ENCODE measurements at regions not wholly inside any gene's neighbourhood (a gene's known extent, or its start where the extent isn't known, plus 50 kb on each side); places are given as distances from the start of the nearest gene placed in this dataset.
"Not testable (repeated sequence)": the region's sequence is repeated elsewhere in the genome, so short reads cannot be mapped to it uniquely, and the experiment has no call there.

DNA sequence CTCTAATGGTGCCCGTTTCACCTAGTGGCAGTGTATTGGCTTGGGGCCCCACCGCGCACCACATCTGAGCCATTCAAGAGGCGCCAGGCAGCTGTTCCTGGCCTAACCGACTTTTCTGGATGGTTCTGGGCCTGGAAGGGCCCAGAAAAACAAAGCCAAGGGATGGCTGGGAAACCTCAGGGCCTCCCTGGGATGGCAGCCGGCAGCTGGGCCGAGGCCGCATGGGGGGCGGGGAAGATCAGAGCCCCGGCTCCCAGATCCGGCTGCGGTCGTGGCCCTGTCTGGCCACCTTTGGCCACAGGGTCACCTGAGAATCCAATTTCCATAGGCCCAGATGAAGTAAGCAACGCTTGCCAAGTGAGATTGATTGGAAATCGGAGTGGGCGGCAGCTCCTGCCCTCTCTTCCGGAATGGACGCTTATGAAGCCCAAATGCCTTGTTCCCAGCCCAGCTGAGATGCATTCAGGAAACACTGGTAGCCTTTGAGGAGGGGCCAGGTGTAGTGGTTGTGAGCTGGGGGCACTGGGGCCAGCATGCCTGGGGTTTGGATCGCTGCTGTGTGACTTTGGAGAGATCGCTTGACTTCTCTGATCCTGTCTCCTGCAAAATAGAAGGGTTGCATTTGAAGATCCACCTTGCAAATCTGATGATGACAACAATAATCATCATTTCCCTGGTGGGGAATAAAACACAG is 163.8 kb upstream of the GSE1 start:
- Histone ChIP-seq H3K36me3 (ENCODE audit: control insufficient read depth, insufficient read depth, low read length) (no peaks in the 10 kb centered on the region), H3K4me1 (ENCODE audit: control insufficient read depth, insufficient read depth, low read length) (peaks cover 10% of the 10 kb centered on the region), H3K27ac (ENCODE audit: low read depth, low read length) (peak overlapping the region; percentile 80), H3K9me3 (ENCODE audit: control insufficient read depth, low read length) (no peaks in the 10 kb centered on the region), H3K4me3 (ENCODE audit: low read length) (no peak overlapping the region), H3K27me3 (ENCODE audit: control insufficient read depth, insufficient read depth, low read length, poor library complexity, severe bottlenecking) (no peaks in the 10 kb centered on the region), H3K9ac (ENCODE audit: extremely low read depth, low read length, poor library complexity, severe bottlenecking) (no peak overlapping the region)
- H3K27ac Mint-ChIP-seq, result no peak overlapping the region
- H3K4me3 Mint-ChIP-seq, result no peak overlapping the region
- no peak for DNase-seq
- H3K9me3 Mint-ChIP-seq, result no peaks in the 10 kb centered on the region
- TF ChIP-seq, protein P1, sequence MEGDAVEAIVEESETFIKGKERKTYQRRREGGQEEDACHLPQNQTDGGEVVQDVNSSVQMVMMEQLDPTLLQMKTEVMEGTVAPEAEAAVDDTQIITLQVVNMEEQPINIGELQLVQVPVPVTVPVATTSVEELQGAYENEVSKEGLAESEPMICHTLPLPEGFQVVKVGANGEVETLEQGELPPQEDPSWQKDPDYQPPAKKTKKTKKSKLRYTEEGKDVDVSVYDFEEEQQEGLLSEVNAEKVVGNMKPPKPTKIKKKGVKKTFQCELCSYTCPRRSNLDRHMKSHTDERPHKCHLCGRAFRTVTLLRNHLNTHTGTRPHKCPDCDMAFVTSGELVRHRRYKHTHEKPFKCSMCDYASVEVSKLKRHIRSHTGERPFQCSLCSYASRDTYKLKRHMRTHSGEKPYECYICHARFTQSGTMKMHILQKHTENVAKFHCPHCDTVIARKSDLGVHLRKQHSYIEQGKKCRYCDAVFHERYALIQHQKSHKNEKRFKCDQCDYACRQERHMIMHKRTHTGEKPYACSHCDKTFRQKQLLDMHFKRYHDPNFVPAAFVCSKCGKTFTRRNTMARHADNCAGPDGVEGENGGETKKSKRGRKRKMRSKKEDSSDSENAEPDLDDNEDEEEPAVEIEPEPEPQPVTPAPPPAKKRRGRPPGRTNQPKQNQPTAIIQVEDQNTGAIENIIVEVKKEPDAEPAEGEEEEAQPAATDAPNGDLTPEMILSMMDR (conservative IDR thresholded peaks at IDR 0.05), result no peak
- 90 to 93% methylated on average over 20 of the region's 20 CpGs for WGBS, 2 experiments (ENCODE audit: insufficient coverage in 1 of 2, insufficient read length in 1 of 2)
- no peaks in the 10 kb centered on the region for H3K27me3 Mint-ChIP-seq (ENCODE audit: insufficient read depth)
- no peaks in the 10 kb centered on the region for H3K36me3 Mint-ChIP-seq (ENCODE audit: low read depth)
- peaks cover 16% of the 10 kb centered on the region for H3K4me1 Mint-ChIP-seq

DNA sequence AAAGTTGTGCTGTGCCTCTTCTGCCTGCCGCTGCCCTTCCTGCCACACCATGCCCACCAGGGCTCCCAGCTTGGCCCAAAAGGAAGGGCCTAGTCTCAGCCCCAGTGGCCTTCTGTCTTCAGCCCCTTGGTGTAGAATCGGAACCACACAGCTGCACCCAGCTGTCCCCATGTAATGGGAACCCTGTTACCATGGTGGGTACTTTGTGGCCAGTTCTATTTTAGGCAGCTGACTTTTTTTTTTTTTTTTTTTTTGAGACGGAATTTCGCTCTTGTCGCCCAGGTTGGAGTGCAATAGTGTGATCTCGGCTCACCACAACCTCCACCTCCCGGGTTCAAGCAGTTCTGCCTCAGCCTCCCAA is 163.3 kb upstream of the GSE1 start:
- TF ChIP-seq, protein P1 (conservative IDR thresholded peaks at IDR 0.05), result no peak
- 86% methylated on average over 7 of the region's 7 CpGs; no CpG with 5 or more reads in 1 of the 2 experiments for WGBS, 2 experiments (ENCODE audit: insufficient coverage in 1 of 2, insufficient read length in 1 of 2)

DNA sequence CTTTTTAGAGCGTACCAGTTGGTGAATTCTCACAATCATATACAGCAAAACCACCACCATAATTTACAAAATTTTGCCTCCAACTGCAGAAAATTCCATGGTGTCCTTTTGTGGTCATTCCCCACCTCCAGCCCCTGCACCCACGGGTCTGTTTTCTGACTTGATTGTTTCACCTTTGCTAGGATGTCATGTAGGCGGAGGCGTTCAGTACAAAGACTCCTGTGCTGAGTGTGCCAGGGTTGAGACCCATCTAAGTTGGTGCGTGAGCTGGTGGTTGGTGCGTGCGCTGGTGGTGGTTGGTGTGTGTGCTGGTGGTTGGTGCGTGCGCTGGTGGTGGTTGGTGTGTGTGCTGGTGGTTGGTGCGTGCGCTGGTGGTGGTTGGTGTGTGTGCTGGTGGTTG is 162.0 kb upstream of the GSE1 start:
- not testable (repeated sequence) for H3K4me3 ChIP-seq (ENCODE audit: low read length); H3K9ac ChIP-seq (ENCODE audit: extremely low read depth, low read length, poor library complexity, severe bottlenecking); H3K27ac ChIP-seq (ENCODE audit: low read depth, low read length); H3K27me3 Mint-ChIP-seq (ENCODE audit: insufficient read depth); H3K36me3 Mint-ChIP-seq (ENCODE audit: low read depth); H3K9me3 ChIP-seq (ENCODE audit: control insufficient read depth, low read length); DNase-seq; H3K4me3 Mint-ChIP-seq; H3K9me3 Mint-ChIP-seq; H3K27me3 ChIP-seq (ENCODE audit: control insufficient read depth, insufficient read depth, low read length, poor library complexity, severe bottlenecking); H3K27ac Mint-ChIP-seq; H3K4me1 ChIP-seq (ENCODE audit: control insufficient read depth, insufficient read depth, low read length); H3K36me3 ChIP-seq (ENCODE audit: control insufficient read depth, insufficient read depth, low read length)
- peaks cover 23% of the 10 kb centered on the region for H3K4me1 Mint-ChIP-seq
- 98 to 100% methylated on average over 3 to 5 of the region's 11 CpGs for WGBS, 2 experiments (ENCODE audit: insufficient coverage in 1 of 2, insufficient read length in 1 of 2)

More for the DNA sequence above, 163.3 kb upstream of the GSE1 start:
- Histone ChIP-seq H3K4me1 (ENCODE audit: control insufficient read depth, insufficient read depth, low read length) (peaks cover 10% of the 10 kb centered on the region), H3K27ac (ENCODE audit: low read depth, low read length) (peak overlapping the region; percentile 80), H3K27me3 (ENCODE audit: control insufficient read depth, insufficient read depth, low read length, poor library complexity, severe bottlenecking) (no peaks in the 10 kb centered on the region), H3K9ac (ENCODE audit: extremely low read depth, low read length, poor library complexity, severe bottlenecking) (no peak overlapping the region), H3K4me3 (ENCODE audit: low read length) (no peak overlapping the region), H3K9me3 (ENCODE audit: control insufficient read depth, low read length) (no peaks in the 10 kb centered on the region), H3K36me3 (ENCODE audit: control insufficient read depth, insufficient read depth, low read length) (no peaks in the 10 kb centered on the region)
- Mint-ChIP-seq H3K36me3 (ENCODE audit: low read depth) (no peaks in the 10 kb centered on the region), H3K4me3 (no peak overlapping the region), H3K9me3 (no peaks in the 10 kb centered on the region), H3K27ac (no peak overlapping the region), H3K27me3 (ENCODE audit: insufficient read depth) (no peaks in the 10 kb centered on the region), H3K4me1 (peaks cover 19% of the 10 kb centered on the region)
- DNase-seq, result no peak

Data from endodermal cell (in vitro differentiated cells).